GM12874 (cell line): ENCODE measurements at regions not wholly inside any gene's neighbourhood (a gene's known extent, or its start where the extent isn't known, plus 50 kb on each side); places are given as distances from the start of the nearest gene placed in this dataset.

Experiments
- TF ChIP-seq, protein P1 (sequence below): IDR thresholded peaks from 2 replicates; pipeline ENCODE4 v1.5.1; 2011; ENCODE audit warnings: low read depth, mild to moderate bottlenecking, control low read depth, low read length, moderate library complexity; ENCODE audit not compliant: insufficient read depth

DNA sequence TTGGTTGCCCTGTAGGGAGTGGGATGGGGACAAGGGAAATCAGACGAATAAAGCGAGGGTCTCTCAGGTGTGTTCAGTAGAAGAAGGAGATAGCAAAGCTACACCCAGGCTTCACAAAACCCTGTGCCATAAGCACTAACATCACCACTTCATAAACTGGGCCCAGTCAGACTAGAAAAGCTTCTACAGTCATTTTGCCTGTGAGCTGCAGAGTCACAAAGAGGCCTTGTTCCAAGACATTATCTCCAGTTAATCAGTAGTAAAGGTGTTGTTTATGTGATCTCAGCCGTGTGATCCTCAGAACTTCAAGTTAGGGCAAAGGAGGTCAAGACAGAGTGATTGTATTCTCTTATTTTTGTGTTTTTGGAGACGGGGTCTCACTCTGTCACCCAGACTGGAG, 148.0 kb downstream of the GALR1 start:
- TF ChIP-seq, protein P1, sequence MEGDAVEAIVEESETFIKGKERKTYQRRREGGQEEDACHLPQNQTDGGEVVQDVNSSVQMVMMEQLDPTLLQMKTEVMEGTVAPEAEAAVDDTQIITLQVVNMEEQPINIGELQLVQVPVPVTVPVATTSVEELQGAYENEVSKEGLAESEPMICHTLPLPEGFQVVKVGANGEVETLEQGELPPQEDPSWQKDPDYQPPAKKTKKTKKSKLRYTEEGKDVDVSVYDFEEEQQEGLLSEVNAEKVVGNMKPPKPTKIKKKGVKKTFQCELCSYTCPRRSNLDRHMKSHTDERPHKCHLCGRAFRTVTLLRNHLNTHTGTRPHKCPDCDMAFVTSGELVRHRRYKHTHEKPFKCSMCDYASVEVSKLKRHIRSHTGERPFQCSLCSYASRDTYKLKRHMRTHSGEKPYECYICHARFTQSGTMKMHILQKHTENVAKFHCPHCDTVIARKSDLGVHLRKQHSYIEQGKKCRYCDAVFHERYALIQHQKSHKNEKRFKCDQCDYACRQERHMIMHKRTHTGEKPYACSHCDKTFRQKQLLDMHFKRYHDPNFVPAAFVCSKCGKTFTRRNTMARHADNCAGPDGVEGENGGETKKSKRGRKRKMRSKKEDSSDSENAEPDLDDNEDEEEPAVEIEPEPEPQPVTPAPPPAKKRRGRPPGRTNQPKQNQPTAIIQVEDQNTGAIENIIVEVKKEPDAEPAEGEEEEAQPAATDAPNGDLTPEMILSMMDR, result no peak

DNA sequence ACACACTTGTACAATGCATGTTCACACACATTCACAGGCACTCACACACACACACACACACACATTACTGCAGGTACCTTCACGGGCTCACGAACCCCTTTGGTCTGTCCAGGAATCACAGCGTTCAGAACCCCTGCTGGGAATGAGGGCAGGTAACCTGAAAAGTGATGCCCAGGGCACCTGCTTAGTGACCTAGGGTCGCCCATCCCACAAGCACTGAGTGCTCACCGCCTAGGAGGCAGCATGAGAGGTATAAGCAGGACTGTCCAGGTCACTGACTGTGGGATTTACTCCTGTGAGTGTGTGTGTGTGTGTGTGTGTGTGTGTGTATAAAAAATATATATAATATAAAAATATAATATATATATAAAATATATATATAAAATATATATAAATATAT, 150.9 kb downstream of the GALR1 start:
- TF ChIP-seq, protein P1, result no peak

DNA sequence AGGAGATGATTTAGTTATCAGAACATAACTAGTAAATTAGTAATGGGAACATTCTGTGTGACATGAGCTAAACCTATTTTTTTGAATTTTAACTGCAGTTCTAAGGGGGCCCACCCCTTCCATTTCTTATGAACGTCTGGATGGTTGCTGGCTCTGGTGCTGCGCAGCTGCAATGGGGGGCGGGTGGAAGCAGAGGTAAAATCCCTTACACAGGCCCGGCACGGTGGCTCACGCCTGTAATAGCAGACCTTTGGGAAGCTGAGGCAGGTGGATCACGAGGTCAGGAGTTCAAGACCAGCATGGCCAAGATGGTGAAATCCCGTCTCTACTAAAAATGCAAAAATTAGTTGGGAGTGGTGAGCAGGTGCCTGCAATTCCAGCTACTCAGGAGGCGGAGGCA, 151.5 kb downstream of the GALR1 start:
- TF ChIP-seq, protein P1, result no peak

DNA sequence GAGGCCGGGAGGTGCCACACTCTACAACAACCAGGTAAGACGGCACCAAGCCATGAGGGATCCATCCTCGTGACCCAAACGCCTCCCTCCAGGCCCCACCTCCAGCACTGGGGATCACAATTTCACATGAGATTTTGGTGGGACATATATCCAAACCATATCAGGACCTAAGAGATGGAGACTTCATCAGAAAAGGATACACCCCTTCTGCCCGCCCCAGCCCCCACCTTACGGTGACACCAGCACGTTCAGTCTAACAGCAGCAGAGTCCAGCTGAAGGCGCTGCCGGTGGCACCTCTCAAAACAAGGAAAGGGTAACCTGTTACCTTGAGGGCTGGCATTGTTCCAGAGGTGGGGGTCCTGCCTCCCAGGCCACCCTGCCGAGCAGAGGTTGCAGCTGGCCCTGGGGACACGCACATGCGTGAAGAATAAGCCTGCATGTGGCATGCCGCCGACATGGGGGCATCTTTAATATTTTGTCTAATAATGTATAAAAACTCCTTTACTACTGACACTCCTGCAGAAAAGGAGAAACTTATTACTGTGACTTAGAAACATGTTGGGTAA, 154.4 kb downstream of the GALR1 start:
- TF ChIP-seq, protein P1, result no peak

DNA sequence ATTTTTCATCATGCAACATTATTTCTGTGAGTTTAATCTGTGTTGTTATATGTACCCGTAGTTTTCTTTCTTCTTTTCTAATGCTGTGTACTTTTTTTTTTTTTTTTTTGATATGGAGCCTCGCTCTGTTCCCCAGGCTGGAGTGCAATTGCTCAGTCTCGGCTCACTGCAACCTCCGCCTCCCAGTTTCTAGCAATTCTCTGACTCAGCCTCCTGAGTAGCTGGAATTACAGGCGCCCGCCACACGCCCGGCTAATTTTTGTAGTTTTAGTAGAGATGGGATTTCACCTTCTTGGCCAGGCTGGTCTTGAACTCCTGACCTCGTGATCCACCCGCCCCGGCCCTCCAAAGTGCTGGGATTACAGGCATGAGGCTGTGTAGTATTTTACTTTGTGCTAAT, 155.4 kb downstream of the GALR1 start:
- TF ChIP-seq, protein P1, result no peak

DNA sequence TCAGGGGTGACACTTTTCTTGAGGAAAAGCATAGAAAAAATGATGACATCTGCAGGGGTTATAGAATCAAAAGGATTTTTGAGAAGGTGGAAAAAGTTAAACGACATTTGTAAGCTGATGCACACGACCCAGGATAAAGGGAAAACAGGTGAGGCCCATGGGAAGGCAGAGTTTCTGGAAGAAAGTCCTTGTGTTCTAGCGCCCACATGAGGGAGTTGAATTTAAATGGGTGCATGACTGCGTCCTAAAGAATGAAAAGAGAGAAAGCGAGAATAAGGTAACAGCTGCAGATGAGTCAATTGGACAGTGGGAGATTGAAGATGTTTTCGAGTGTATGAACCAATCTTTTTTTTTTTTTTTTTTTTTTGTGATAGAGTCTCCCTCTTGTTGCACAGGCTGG, 158.1 kb downstream of the GALR1 start:
- TF ChIP-seq, protein P1, result no peak

DNA sequence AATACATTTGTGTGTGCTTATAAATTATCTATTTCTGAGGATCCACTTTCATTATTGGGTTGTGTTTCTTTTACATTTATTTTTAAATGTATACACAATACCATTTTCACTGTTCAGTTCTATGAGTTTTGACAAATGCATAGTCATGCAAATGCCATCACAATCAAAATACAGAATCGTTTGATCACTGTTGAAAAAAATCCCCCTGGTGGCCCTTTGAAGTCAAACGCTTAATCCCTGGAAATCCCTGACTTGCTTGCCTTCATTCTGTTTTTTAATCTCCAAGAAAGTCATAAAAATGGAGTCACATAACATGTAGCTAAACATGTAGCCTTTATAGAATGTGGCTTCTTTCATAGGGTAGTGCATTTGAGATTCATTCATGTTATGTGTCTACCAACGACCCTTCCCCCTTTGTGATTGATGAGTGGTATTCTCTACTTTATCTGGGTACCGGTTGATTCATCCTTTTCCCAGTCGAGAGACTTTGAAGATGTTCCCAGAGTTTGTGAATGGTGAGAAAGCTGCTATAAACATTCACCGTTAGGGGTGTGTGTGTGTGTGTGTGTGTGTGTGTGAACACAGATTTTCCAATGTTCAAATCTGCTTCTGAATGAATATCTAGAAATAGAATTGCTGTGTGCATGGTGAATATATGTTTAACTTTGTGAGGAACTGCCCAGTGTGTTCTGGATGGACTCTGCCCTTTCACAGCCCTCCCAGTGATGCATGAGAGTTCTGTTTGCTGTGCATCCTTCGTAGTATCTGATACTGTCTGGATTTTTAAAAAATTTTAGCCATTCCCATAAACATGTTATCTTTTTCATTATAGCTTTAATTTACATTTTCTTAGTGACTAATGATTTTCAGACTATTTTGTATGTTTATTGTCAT, 173.6 kb downstream of the GALR1 start:
- TF ChIP-seq, protein P1, result no peak
